Common myeloid progenitor, CD34-positive (primary cell): ENCODE measurements at regions not wholly inside any gene's neighbourhood (a gene's known extent, or its start where the extent isn't known, plus 50 kb on each side); places are given as distances from the start of the nearest gene placed in this dataset.

Experiments used
- CTCF ChIA-PET: fragments of 350-600 bp; sonication (Branson Sonifier 250); formaldehyde crosslinking; loops from one replicate; lab custom pipeline; 2021; ENCODE audit warnings: antibody characterized with exemption; lab: Charles Lee
- POLR2A ChIA-PET: fragments of 350-600 bp; sonication (Branson Sonifier 250); formaldehyde crosslinking; loops from one replicate; lab custom pipeline; 2021; ENCODE audit warnings: antibody characterized with exemption; lab: Charles Lee
- DNase-seq, 3 donors: peaks; one replicate each; pipeline versions ENCODE4 v3.0.0 to v3.0.0-alpha.2; 2013
- H3K27ac ChIP-seq, 2 experiments: 1 replicate in 1 of 2; 2 replicates in 1 of 2; pipeline ENCODE4 v1.7.0; 2013; ENCODE audit warnings: inconsistent platforms in 2 of 2, low read length in 2 of 2, mild to moderate bottlenecking in 2 of 2, low read depth in 1 of 2, moderate library complexity in 1 of 2; ENCODE audit not compliant: severe bottlenecking in 2 of 2, insufficient read depth in 1 of 2, poor library complexity in 1 of 2
- H3K27me3 ChIP-seq, 5 experiments: replicated peaks in 2 of 5; 1 replicate in 3 of 5; 2 replicates in 2 of 5; pipeline versions ENCODE4 v1.6.1 to v1.7.0; 2013; ENCODE audit warnings: low read length in 4 of 5, mild to moderate bottlenecking in 2 of 5, moderate library complexity in 2 of 5, inconsistent platforms in 1 of 5; ENCODE audit not compliant: insufficient read depth in 5 of 5, control insufficient read depth in 4 of 5
- H3K36me3 ChIP-seq, 4 experiments: 1 replicate in 2 of 4; 2 replicates in 2 of 4; pipeline versions ENCODE4 v1.6.1 to v1.7.0; 2013; ENCODE audit warnings: low read length in 3 of 4, control low read depth in 1 of 4, mild to moderate bottlenecking in 1 of 4; ENCODE audit not compliant: control insufficient read depth in 4 of 4, insufficient read depth in 4 of 4
- H3K4me1 ChIP-seq, 4 experiments: 1 replicate in 3 of 4; 2 replicates in 1 of 4; pipeline versions ENCODE4 v1.6.1 to v1.7.1; 2013; ENCODE audit warnings: low read length in 3 of 4, mild to moderate bottlenecking in 3 of 4, control low read depth in 1 of 4, inconsistent platforms in 1 of 4, moderate library complexity in 1 of 4; ENCODE audit not compliant: control insufficient read depth in 4 of 4, insufficient read depth in 4 of 4; ENCODE audit errors: control extremely low read depth in 1 of 4
- H3K4me3 ChIP-seq, 7 experiments: 1 replicate in 4 of 7; 2 replicates in 3 of 7; pipeline versions ENCODE4 v1.5.1 to v1.7.0; 2013; ENCODE audit warnings: mild to moderate bottlenecking in 7 of 7, low read length in 6 of 7, moderate library complexity in 6 of 7, inconsistent platforms in 2 of 7, low read depth in 2 of 7, control low read depth in 1 of 7; ENCODE audit not compliant: insufficient read depth in 4 of 7, control insufficient read depth in 1 of 7; ENCODE audit errors: extremely low read depth in 1 of 7
- H3K9me3 ChIP-seq, 5 experiments: 1 replicate in 4 of 5; 2 replicates in 1 of 5; pipeline versions ENCODE4 v1.6.1 to v1.7.1; 2013; ENCODE audit warnings: low read length in 4 of 5, mild to moderate bottlenecking in 2 of 5, inconsistent platforms in 1 of 5, low read depth in 1 of 5, moderate library complexity in 1 of 5; ENCODE audit not compliant: control insufficient read depth in 4 of 5, insufficient read depth in 2 of 5; ENCODE audit errors: control extremely low read depth in 1 of 5
- WGBS: methylation state at CpG from one replicate; pipeline ENCODE4 v1.1.5; 2013; ENCODE audit not compliant: insufficient coverage; 5-methylcytosine and 5-hydroxymethylcytosine counted together

GRCh38 chr1:59005491-59006288 is 221.8 kb upstream of the JUN start:
- H3K36me3 ChIP-seq: no peaks in the 10 kb centered on the region
- no peaks in the 10 kb centered on the region for H3K27me3 ChIP-seq
- ChIA-PET POLR2A (no interaction called here), CTCF (interaction anchor here (0.7 to 1.2 kb wide), 3 partner anchors 9 to 152 kb away, joined by 3 read pairs; no protein-coding TSS in a partner anchor)
- DNase-seq: no peak
- no peak overlapping the region for H3K4me3 ChIP-seq
- H3K4me1 ChIP-seq: peaks cover 5 to 17% (median 9%) of the 10 kb centered on the region in 4 experiments
- no CpG with 5 or more reads among the region's 1 CpG for WGBS
- no peaks in the 10 kb centered on the region for H3K9me3 ChIP-seq
- H3K27ac ChIP-seq: no peak overlapping the region

- H3K27me3 ChIP-seq: no peaks in the 10 kb centered on the region
- no peak overlapping the region for H3K27ac ChIP-seq
- no peak overlapping the region for H3K4me3 ChIP-seq
- H3K36me3 ChIP-seq: no peaks in the 10 kb centered on the region
- ChIA-PET CTCF (no interaction called here), POLR2A (no interaction called here)
- no peak for DNase-seq
- H3K4me1 ChIP-seq: peaks cover 5 to 17% (median 9%) of the 10 kb centered on the region in 4 experiments
- WGBS: 100% methylated on average over 3 of the region's 3 CpGs
- no peaks in the 10 kb centered on the region for H3K9me3 ChIP-seq
These were observed 222.4 kb upstream of the JUN start for GRCh38 chr1:59006289-59006658.

DNA sequence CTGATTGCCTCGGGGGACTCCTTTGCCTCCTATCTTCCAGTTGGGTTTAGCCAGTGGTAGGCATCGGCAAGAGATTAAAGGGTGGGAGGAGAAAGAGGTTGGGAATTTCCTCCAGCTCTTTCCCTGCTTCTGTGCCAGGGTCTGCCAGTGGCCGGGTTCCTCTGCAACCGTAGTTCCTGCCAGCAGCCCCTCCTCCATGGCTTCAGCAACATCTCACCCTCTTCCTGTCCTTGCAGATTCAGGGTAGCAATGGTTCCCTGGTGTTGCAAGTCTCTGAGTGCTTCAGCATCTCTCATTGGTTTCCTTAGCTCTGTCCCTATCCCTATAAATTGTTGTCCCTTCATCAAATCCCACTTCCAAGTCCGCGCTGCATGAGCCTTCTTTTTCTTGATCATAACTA is 223.1 kb upstream of the JUN start:
- ChIA-PET POLR2A (no interaction called here), CTCF (no interaction called here)
- H3K36me3 ChIP-seq: no peaks in the 10 kb centered on the region
- H3K9me3 ChIP-seq: no peaks in the 10 kb centered on the region
- H3K27ac ChIP-seq: no peak overlapping the region
- H3K4me1 ChIP-seq: peaks cover 5 to 17% (median 9%) of the 10 kb centered on the region in 4 experiments
- no peak for DNase-seq
- H3K4me3 ChIP-seq: no peak overlapping the region
- WGBS: 87% methylated on average over 5 of the region's 6 CpGs
- no peaks in the 10 kb centered on the region for H3K27me3 ChIP-seq

- ChIA-PET CTCF (no interaction called here), POLR2A (no interaction called here)
- Histone ChIP-seq H3K36me3 (no peaks in the 10 kb centered on the region), H3K27ac (no peak overlapping the region), H3K9me3 (no peaks in the 10 kb centered on the region), H3K4me3 (no peak overlapping the region), H3K4me1 (peaks cover 5 to 17% (median 9%) of the 10 kb centered on the region in 4 experiments), H3K27me3 (no peaks in the 10 kb centered on the region)
- no peak for DNase-seq
- 94% methylated on average over 2 of the region's 3 CpGs for WGBS
These were observed 223.6 kb upstream of the JUN start for GRCh38 chr1:59007429-59007819.

- CTCF ChIA-PET: no interaction called here
These were observed 224.2 kb upstream of the JUN start for GRCh38 chr1:59007820-59008598.

GRCh38 chr1:59008599-59009347 is 224.9 kb upstream of the JUN start:
- Histone ChIP-seq H3K4me3 (no peak overlapping the region), H3K36me3 (no peaks in the 10 kb centered on the region), H3K27ac (no peak overlapping the region), H3K27me3 (no peaks in the 10 kb centered on the region), H3K9me3 (no peaks in the 10 kb centered on the region), H3K4me1 (peaks cover 5 to 23% (median 10%) of the 10 kb centered on the region in 4 experiments)
- DNase-seq: peak in 1 of 3 donors; percentile 17
- WGBS: 95% methylated on average over 7 of the region's 8 CpGs
- POLR2A ChIA-PET: interaction anchor here (0.6 kb wide), 1 partner anchor 556 kb away, joined by 5 read pairs; no protein-coding TSS in a partner anchor
- CTCF ChIA-PET: no interaction called here

More at GRCh38 chr1:59007820-59008598, 224.2 kb upstream of the JUN start:
- Histone ChIP-seq H3K4me1 (peaks cover 5 to 17% (median 9%) of the 10 kb centered on the region in 4 experiments), H3K9me3 (no peaks in the 10 kb centered on the region), H3K27ac (no peak overlapping the region), H3K27me3 (no peaks in the 10 kb centered on the region), H3K4me3 (no peak overlapping the region), H3K36me3 (no peaks in the 10 kb centered on the region)
- DNase-seq: peak in 2 of 3 donors; percentile 36 to 48
- POLR2A ChIA-PET: interaction anchor here (0.6 kb wide), 1 partner anchor 556 kb away, joined by 5 read pairs; no protein-coding TSS in a partner anchor
- WGBS: 27% methylated on average over 5 of the region's 8 CpGs
